Esophagus mucosa (tissue), 1 donor: ENCODE measurements at regions not wholly inside any gene's neighbourhood (a gene's known extent, or its start where the extent isn't known, plus 50 kb on each side); places are given as distances from the start of the nearest gene placed in this dataset.
"Not testable (repeated sequence)": the region's sequence is repeated elsewhere in the genome, so short reads cannot be mapped to it uniquely, and the experiment has no call there.

Experiments
- ATAC-seq: fragments of 200-7000 bp; cut with Tn5 transposase; one replicate; pipeline ENCODE4 v1.9.1; 2020
- donor health status: DM: yes; HTN: yes; CAD: no.

DNA sequence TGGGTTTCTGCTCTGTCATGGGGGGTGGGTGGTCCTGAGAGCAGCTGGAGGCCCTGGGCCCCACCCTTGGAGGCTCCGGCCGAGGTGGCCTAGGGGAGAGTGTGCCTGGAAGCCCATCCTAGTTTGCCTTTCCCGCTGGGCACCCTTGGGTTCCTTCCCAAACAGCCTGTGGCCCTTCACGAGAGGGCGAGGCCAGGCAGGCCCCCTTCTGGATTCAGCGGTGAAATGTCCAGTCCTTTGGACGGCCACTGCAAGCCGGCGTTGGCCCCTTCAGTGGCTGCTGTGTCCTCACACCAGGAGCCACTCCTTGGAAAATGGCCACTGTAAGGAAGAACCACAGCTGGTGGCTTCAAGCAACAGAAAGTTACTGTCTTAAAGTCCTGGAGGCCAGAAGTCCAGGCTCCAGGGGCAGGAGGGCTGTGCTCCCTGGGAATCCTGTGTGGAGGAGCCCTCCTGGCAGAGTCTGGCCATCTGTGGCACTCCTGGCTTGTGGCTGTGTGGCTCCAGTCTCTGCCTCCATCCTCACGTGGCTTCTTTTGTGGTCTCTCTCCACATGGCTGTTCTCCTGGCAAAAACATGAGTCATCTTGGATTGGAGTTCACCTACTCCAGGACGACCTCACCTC lies 854.1 kb downstream of the TBC1D22A start:
- no peak for ATAC-seq

- no peak for ATAC-seq
These were observed 852.6 kb downstream of the TBC1D22A start for GRCh38 chr22:47615051-47615450.

- no peak for ATAC-seq
These were observed 851.3 kb downstream of the TBC1D22A start for GRCh38 chr22:47613606-47614350.

- ATAC-seq = not testable (repeated sequence)
These were observed 850.7 kb downstream of the TBC1D22A start for GRCh38 chr22:47613181-47613580.

GRCh38 chr22:47612311-47612910 lies 850.0 kb downstream of the TBC1D22A start:
- no peak for ATAC-seq

DNA sequence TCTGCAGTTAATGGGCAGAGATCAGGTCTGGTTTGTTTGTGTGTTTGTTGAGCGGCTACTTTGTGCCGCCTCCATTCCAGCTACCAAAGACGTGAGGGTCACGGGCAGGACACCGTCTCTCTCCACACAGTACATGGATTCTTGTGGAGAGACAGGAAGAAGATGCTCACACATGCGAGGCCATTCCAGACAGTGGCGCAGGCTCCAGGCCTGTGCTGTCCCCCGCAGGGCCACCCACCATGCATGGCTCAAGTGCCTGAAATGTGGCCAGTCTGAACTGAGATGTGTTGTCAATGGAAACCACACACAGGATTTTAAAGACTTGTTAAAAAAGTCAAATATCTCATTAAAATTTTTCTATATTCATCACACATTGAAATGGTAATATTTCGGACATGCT lies 848.3 kb downstream of the TBC1D22A start:
- no peak for ATAC-seq

- ATAC-seq = no peak
These were observed 847.8 kb downstream of the TBC1D22A start for GRCh38 chr22:47610281-47610680.

- no peak for ATAC-seq
These were observed 847.2 kb downstream of the TBC1D22A start for GRCh38 chr22:47609653-47610052.

DNA sequence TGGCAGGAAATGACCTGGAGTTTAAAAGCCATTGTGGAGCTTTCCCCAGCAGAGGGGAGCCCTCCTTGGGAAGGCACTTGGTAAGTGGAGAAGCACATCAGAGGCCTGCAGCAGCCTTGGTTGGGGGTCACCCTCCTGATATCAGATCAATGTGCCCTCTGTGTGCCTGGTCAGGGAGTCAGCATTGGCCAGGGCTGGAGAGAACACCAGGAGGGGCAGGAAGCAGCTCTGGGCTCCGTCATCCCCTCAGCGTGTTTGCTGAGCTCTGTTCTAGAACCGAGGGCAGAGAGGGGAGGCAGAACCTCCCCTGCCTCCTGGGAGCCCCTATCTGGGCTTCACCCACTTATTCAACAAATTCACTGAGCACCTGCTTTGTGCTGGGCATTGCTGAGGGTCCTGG lies 846.0 kb downstream of the TBC1D22A start:
- no peak for ATAC-seq

DNA sequence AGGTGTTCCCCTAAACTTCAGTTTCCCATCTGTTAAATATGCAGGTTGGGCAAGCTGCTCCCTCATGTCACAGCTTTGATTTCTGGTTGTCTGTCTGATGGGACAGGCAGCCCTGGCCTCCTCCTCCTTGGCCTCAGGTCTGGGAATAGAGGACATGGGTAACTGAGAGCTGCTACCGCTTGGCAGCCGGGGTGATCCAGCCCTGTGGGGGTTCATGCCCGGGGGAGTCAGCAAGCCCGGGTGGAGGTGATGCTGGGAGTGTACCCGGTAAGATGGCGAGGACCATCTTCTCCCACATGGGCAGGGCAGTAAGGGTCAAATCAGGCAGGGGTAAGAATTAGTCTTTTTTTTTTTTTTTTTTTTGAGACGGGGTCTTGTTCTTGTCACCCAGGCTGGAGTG lies 845.0 kb downstream of the TBC1D22A start:
- no peak for ATAC-seq

- ATAC-seq = no peak
These were observed 844.0 kb downstream of the TBC1D22A start for GRCh38 chr22:47606426-47606825.

GRCh38 chr22:47605886-47606285 lies 843.4 kb downstream of the TBC1D22A start:
- no peak for ATAC-seq

GRCh38 chr22:47605441-47605840 lies 843.0 kb downstream of the TBC1D22A start:
- ATAC-seq = no peak

GRCh38 chr22:47604563-47604962 lies 842.1 kb downstream of the TBC1D22A start:
- ATAC-seq = no peak

DNA sequence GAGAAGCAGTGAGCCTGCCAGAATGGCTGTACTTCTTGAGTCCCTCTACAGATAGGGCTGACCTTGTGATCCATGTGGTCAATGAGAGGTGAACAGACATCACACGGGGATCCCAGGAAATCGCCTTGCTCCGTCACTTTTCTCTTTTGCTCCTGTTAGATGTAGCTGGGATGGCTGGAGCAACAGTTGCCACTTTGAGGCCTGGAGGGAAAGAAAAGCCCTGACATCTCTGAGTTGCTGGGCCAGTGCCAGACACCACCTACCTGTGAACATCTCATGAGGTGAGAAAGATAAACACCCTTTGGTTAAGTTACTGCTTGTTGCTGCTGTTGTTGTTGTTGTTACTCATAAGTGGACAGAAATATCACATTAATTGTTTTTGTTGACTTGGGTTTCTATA lies 840.3 kb downstream of the TBC1D22A start:
- ATAC-seq = no peak

DNA sequence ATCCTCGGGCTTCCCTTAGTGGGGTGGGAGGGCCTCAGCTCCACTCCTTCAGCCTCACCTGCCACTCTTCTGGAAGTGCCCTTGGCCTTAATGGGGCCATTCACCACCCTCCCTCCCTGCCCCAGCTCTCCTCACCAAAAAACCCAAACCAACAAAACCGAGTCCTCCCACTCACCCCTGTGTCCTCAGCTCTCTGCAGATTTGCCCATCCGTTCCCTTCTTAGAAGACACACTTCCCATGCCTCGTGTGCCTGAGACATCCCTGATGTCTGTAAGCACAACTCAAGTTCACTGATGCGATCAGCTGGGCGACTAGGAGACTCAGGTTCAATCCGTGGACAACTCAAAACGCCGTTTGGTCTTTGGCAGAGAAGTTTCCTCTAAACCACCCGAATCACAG lies 839.2 kb downstream of the TBC1D22A start:
- ATAC-seq = no peak

DNA sequence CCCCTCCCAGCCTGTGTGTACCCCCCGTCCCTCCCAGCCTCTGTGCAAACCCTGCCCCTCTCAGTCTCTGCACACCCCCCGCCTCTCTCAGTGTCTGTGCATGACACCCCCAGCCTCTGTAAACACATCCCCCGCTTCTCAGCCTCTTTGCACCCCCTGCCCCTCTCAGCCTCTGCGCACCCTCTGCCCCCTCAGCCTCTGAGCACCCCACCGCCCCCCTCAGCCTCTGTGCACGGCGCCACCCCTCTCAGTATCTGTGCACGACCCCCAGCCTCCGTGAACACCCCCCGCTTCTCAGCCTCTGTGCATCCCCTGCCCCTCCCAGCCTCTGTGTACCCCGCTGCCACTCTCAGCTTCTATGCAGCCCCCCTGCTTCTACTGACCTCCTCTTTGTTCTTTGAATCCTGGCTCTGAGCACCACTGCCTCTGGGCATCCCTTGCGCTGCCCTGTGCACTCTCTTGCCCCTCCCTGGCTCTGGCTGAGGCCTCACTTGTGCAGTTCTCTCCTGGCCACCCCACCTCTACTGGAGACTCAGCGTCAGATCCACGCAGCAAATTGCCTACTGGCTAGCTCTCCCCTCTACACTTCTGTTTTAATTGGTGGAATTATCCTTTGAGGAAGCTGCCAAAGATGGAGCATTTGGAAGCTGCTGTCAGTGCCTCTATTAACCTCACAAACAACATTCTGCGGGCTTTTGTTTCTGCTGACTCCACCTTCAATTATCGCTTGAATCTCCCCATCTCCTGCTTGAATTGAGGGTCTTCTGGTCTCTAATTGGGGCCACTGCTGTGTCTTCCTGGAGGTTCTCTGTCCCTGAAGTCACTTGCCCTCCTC lies 838.6 kb downstream of the TBC1D22A start:
- ATAC-seq = no peak

- ATAC-seq = no peak
These were observed 837.8 kb downstream of the TBC1D22A start for GRCh38 chr22:47600281-47600680.

- no peak for ATAC-seq
These were observed 837.3 kb downstream of the TBC1D22A start for GRCh38 chr22:47599753-47600152.

DNA sequence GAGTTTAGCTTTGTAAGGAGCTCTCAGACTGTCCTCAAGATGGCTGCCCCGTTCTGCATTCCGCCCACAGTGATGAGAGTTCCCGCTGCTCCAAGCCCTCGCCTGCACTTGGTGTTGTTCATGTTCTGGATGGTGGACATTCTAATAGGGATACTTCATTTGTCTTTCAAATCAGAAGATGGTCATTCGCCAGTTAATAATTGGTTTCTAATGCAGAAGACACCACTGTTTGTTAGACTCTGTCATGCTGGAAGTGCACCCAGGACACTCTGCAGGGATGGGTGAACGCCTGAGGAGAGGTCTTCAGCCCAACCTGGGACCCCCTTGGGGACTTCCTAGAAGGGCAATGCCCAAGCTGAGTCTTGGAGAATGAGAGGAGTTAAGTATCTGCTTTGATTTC lies 836.4 kb downstream of the TBC1D22A start:
- ATAC-seq = no peak

DNA sequence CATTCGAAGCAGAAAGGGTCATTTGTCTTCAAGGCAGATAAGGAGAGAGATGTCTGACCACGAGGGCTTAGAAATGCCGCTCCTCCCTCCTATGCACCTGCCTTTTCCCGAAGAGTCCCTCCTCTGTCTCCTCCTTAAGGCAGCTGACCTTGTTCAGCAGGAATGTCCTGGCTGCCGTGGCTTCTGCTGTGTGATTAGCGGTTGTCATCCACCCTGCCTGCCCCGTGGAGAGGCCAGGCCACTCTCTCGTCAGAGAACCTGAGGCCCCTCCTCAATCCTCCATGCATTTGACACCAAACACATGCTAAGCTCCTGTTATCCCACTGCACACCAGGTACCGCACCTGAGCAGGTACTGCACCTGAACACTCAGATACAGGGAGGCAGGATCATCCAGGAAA lies 834.6 kb downstream of the TBC1D22A start:
- ATAC-seq = no peak

- ATAC-seq = no peak
These were observed 833.8 kb downstream of the TBC1D22A start for GRCh38 chr22:47596176-47596690.
